HG03066 (cell line): ENCODE measurements at regions not wholly inside any gene's neighbourhood (a gene's known extent, or its start where the extent isn't known, plus 50 kb on each side); places are given as distances from the start of the nearest gene placed in this dataset.

ENCODE experiments used
- ATAC-seq: cut with Tn5 transposase; IDR thresholded peaks from one replicate; pipeline ENCODE4 v1.9.1; 2021; ENCODE audit warnings: low read depth; ENCODE audit not compliant: unreplicated experiment

DNA sequence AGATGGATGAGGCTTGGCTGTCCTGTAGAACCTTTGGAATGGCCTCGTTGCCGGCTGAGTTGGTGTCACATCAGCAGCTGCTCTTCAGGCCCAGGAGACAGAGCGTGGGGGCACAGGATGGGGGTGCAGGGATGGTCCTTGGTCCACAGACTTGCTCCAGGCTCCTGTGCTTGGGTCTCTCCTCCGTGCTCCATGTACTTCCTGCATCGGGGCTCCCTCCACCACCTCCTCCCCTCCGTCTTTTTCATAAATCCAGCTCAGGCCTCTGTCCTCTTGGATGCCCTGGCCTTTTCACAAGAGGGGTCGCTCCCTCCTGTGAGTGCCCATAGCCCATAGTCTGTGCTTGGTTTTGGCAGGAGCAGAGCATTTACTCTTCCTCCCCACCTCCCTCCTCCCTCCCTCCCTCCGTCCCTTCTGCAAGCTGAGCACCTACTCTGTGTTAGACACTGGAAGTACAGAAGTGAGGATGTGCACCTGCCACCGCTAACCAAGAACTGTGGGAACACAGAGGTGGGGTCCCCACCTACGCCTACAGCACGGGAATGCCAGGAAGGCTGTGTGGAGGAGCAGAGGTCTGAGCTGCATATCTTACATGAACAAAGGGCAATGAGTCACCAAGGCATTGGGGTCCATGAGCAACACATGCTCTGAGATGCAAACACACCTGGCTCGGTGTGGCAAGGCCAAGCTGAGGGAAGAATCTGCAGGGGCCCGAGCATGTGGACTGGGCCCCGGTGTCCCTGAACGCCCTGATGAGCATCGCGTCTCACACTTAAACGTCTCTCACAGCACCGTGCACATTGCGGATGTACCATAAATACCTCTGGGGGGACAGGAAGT is 458.7 kb upstream of the HS6ST1 start:
- no peak for ATAC-seq

DNA sequence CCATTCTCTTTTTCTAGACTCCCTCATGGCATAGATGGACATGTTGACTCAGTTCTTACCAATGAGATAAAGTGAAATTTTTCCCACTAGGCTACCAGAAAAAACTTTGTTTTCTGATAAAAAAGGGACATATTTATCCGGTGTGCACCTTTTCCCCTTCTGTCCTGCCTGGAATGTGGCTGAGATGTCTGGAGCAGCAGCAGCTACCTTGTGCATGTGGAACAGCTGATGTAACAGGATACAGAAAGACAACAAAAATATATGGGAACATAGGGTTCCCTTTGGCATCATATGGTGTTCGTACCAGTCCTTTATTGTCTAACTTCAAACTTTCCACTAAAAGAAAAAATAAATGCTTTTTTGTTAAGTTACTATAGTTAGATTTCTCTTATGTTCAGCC is 460.2 kb upstream of the HS6ST1 start:
- ATAC-seq: no peak

DNA sequence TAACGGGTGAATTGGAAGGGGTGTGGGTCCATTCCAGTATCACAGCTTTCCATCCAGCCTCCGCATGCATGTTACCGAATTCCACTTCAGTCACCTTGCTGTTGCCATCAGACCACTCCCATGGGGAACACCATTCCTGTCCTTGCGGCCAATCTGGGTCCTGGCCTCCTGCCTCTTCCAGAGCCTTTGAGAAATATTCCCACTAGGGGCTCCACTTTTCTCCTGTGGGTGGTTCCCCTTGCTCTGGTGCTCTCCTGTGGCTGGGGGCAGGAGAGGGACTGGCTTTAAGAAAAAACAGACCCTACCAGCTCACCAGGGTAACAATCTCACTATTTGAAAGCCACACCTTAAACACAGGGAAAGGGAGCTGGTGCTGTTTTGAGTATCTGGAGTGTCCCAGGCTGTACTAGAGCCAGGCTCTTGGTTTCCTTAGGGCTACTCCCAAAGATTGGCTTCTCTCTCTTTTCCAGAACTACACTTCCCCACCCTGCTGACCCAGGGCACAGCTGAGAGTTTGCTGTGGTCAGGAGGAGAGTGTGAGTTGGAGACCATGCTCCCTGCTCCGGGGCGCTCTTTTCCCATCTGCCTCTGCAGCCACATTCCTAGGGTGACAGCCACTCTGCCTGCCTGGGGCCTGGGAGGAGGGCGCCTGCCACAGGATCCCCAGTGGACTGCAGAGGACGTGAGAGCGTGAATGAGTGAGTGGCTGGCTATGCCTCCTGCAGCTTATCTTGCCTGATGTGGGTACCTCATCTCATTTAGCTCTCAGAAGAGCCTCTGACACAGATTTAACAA is 460.8 kb upstream of the HS6ST1 start:
- ATAC-seq: no peak

DNA sequence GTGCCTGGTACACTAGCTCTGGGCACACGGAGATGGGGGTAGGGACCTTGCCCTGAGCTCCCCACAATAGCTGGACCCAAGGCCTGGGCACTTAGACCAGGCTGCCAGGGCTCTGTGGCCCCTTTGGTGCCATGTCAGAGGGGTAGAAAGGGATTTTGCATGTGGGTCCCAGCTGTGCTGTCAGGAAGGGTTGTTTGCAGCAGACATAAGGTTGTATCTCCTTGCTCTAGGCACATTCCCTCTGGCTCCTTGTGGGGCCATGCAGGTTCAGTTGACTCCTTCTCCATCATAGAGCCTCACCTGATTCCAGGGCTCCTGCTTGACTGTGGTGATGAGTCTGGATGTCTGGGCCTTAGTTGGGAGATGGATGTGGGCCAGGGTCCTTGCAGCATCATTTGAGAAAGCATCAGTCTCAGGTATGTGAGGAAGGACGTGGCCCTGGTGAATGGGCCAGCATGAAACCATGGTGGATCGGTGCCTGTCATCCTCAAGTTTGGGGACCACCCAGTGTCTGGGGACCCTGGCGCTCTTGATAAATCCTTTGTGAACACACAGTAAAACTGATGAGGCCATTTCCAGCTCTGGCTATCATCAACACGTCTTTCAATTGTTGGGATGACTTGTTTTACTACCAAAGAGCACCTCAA is 461.9 kb upstream of the HS6ST1 start:
- no peak for ATAC-seq

DNA sequence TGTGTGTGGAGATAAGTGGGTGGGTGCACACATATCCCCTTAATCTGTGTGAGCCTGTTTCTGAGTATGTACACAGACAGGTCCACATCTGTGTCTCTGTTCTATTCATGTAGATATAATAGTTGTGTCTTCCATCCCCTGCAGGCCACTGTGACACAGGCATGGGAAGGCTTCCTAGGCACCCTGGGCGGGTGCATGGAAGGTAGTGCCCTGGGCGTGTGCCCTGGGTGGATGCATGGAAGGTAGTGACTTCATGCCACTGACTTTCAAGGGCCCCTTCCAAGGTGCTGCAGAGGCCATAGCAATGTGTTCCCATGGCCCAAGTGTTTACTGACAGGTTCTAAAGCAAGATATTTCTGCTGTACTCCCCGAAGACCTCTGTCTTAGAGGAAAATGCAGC is 462.5 kb upstream of the HS6ST1 start:
- no peak for ATAC-seq

DNA sequence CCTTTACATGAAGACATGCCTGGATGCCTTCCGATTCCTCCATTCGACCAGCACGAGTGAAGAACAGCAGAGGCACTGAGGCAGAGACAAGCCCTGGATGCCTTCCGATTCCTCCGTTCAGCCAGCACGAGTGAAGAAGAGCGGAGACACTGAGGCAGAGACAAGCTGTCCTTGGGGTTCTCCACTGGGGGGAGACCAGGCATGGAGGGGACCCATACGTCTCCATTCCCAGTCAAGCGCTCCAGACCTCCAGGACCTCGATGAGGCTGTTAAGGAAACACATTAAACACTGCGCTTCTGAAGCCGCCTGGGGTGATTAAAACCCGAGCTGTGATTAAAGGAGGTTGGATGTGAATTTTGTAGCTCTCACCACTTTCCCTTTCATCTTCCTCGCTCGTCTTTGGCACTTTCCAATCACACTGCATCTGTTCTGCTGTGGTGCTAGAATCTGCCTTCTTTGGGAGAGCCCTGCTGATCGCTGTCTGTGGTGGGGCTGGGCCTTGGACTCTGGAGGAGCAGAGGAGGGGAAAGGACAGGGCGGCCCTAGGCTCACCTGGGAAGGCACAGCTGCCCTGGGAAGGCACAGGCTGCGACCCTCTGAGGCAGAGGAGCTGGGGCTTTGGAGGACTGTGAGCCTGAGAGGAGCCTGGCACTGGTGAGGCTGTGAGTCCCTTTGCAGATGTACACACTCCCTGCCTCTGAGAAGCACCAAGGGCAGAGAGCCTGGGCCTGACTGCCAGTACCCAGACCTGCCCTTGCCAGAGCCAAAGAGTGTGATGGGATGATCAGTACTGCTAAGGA is 463.1 kb upstream of the HS6ST1 start:
- no peak for ATAC-seq

DNA sequence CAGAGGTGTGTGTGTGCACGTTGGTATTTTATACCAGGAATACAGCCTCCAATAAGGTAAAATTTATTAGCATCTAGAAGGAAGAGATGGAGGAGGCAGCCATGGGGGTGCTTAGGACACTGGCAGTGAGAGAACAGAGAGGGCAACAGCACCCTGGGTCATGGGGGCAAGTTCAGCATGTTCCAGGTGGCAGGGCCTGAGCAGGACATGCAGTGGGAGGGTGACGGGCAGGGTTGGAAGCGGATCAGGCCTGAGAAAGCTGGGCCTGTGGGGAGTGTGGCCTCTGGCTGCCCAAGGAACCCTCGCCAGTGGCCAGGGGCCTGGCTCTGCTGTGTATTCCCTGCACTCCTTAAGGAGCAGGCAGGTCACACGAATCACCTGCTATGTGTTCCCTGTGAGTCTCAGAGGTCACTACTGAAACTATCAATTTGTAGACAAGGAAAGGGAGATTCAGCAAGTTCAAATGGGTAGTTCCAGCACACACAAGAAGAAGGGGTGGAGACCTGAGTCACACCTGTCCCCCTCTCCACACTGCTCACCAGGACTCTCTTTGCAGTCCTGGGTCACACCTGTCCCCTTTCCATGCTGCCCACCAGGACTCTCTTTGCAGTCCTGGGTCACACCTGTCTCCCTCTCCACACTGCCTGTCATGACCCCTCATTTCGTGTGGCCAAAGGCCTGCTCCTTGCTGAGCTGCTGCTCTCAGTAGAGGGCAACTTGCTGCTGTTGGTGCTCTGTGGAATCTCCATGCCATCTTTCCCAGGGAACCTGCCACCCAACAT is 463.9 kb upstream of the HS6ST1 start:
- no peak for ATAC-seq

DNA sequence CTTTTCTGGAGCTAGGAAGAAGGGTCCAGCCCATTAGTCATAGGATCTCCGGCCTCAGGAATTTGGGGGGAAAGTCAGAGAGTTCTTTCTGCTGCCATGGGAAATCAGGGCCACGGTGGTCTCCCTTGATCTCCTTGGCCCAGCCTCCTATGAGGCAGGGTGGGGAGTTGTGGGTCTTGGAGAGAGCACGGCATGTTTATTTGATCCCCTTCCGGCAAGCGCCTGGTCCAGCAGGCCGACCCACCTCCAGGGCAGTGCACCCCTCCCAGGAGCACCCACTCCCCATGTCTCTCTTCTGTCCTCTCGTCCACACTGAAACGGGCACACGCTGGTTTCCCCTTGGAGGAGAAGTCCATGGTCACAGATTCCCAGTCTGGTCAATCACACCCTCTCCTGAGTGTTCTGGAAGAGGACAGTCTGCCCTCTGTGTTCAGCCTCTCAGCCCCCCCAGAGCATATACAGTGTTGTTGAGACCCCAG is 464.6 kb upstream of the HS6ST1 start:
- no peak for ATAC-seq

DNA sequence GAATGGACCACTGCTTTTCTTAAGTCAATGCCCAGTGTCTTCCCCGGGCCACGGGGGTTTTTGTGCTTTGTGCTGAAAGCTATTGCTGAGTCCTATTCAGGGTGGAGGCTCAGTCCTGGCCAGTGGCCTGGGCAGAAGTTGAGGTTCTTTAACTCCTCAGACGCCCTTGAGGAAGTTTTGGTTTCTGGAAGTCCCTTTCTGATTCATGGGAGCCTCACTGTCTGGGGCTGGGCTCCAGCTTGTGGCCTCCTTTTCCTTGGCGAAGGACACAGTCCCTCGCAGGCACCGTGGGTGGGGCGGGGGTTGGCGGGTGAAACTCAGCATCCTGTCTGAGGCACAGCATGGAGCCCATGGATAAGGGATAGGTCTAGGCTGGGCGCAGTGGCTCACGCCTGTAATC is 465.2 kb upstream of the HS6ST1 start:
- ATAC-seq: no peak

DNA sequence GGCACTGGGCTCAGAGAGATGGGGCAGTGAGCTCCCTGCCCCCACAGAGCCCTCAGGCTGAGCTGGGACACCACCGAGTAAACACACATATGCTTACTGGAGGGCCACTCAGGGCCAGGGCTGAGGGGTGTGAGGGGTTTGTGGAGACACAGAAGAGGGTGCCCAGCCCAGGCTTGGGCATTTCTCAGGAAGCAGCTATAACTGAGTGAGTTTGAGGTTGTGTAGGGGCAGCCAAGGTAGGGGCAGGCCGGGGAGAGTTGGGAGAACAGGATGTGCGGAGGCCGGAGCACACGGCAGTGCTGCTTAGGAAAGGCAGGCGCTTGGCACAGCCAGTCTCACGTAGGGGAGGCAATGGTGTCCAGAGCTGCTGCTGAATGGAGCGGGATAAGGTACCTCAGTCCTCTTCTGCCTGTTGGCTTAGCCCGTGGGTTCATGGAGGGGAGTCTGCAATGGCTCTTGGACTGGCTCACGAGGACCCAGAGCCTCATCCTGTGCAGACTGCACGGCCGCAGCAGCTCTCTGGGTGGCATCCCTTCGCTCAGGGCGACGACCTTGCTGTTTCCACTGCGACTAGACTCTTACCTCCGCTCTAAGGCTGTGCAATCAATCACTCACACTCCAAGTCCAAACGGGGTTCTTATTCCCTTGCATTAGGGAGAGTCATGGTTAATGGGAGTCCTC is 466.1 kb upstream of the HS6ST1 start:
- ATAC-seq: no peak

DNA sequence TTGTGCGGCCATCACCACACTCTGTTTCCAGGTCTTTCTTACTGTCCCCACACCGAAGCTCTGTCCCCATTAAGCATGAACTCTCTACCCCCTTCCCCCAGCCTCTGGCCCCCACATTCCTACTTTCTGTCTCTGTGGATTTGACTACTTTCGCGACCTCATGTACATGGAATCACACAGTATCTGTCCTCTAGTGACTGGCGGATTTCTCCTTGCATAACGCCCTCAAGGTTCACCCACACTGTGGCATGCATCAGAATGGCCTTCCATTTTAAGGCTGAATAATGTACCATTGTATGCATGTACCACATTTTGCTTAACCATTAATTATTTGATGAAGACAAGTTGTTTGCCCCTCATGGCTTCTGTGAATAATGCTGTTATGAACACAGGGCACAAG is 467.6 kb upstream of the HS6ST1 start:
- no peak for ATAC-seq

DNA sequence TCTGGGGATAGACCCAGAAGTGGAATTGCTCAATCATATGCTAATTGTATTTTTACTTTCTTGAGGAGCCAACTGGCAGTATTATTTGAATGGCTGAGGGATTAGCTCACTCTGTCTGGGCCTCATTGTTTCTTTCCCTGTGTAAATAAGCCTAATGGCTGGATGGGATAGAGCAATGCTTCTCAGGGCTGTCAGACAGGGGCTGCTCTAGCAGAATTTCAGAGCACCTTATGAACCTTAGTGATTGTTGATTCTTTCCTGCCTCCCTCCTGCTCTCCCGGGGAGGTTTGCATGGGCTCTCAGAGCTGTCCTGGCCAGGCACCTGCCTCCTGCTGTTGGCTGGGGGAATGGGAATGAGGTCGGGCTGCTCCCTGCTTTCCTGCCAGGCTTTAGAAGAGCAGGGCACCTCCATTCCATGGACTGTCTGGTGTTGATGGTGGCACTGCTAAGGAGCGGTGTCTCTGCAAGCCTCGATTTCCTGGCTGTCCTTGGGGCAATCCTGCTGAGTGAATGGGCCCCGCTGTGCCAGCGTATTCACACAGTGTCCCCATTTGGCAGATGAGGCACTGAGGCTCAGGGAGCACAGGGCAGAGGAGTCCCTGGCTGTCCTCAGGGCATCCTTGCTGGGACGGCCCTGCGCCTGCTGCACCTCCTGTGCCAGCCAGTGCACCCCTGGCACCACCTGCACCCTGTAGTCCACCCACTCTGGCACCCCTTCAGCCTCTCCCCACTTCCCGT is 468.2 kb upstream of the HS6ST1 start:
- no peak for ATAC-seq

DNA sequence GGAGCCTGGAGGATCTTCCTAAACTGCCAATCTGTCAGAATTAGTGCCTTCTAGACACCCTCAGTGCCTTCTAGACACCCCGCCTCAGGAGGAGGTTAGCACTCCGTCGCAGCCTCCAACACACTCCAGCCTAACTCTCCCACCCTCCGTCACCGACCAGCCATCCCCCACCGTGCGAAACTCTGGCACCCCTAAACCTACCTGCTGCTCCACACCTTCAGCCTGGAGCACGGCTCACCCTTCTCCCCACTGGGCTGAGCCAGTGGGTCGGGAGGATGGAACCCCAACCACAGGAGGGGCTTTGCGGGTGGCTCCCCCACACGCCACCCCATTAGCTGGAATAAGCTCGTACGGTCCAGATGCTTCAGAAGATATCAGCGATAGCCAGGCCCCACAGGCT is 468.9 kb upstream of the HS6ST1 start:
- ATAC-seq: no peak

DNA sequence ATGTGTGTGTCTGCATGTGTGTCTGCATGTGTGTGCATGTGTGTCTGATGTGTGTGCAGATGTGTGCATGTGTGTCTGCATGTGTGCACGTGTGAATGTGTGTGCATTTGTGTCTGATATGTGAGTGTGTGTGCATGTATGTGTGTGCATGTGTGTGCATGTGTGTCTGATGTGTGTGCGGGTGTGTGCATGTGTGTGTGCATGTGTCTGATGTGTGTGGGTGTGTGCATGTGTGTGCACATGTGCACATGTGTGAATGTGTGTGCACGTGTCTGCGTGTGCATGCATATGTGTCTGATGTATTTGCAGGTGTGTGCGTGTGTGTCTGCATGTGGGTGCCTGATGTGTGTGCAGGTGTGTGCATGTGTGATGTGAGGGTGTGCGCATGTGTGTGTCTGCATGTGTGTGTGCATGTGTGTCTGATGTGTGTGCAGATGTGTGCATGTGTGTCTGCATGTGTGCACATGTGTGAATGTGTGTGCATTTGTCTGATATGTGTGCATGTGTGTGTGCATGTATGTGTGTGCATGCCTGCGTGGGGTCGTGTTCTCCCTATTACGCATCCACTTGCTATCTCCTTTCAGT is 470.1 kb upstream of the HS6ST1 start:
- no peak for ATAC-seq

DNA sequence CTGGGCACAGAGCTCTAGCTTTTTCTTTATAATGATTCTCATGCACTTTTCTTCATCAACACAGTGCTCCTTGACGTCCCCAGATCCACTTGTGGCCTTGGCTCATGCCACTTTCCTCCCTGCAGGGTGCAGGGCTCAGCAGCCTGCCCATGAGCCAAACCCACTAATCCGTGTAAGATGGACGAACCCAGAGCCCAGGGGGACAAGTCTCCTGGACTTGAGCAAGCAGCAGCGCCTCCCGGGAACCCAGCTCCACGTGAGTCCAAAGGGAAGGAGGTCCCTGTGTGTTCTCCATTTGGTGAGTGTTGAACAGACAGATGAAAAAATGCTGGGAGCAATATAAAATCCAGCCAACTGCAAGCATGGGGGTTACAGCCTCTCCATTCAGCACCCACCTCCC is 470.6 kb upstream of the HS6ST1 start:
- no peak for ATAC-seq

DNA sequence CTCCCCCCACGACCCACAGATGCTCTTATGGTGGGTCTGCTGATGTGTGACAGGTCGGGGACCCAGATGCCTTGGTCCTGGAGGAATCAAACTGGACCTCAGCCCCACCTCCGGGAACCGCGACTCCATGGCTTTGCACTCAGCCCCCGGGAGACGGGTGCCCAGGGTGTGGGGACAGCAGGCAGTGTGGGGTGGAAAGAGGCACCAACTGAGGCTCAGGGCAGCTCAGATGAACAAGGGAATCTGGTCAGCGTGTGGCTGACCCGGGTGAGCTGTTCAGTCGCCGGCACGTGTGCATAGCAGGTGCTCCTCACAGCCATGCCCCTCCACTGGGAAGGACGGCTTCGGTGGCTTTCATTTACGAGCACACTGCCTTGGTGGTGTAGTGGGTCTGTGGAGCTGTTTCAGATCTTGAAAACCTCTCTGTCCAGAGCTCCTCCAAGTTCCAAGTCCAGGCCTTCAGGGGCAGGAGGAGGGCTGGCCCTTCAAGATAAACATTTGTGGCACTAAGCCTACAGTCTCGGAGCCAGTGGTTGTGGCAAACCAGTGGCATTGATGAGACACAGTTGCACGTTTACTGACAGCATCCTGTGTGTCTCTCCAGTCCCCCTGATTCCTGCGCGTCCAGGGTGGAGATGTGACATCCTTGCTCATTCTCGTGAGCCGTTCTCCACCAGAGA is 471.2 kb upstream of the HS6ST1 start:
- ATAC-seq: no peak

DNA sequence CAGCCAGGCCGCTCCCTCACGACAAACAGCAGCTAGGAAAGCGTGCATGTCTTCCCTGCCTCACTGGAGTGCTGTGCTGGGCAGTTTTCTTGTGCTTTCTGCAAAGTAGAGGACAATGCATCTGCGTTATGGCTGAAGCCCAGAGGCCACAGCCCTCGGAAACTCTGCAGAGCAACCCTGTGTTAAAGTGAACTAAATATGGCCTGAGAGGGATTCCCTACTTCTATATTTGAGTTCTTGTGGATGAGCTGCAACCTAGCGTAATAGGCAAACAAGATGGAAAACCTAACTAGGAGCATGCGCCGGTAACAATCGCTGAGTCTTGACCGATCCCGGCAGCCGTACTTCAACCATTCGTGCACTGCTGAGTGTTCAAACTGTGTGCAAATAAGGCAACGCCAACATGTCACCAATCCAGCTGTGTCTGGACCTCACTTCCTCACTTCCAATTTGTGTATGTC is 471.9 kb upstream of the HS6ST1 start:
- no peak for ATAC-seq
